ENCODE measurements at regions not wholly inside any gene's neighbourhood (a gene's known extent, or its start where the extent isn't known, plus 50 kb on each side); places are given as distances from the start of the nearest gene placed in this dataset.

DNA sequence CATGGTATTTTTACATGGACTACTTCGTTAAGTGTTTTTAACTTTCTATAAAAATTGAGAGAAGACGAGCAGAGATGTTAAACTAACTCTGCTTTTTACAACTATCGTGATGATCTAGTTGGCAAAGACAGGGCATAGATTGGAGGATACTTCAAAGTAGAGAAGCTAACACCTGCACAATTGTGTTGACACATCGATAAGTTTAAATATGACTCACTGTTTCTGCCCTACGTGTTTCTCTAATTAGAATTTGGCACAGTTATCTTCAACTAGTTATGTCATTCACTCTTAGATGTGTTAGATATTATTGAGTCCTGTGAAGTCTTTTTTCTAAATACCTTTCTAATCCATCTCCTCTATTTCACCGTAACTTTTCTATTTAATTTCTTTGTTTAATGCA, 68.5 kb upstream of the FERD3L start:
- H3K9ac ChIP-seq (replicated peaks in 1 of 4; ENCODE audit: extremely low read depth in 1 of 4, low read depth in 3 of 4, low read length in 3 of 4), result no peak overlapping the region
- DNase-seq (ENCODE audit: low read depth in 1 of 2, low spot score in 2 of 2) (no peak), FAIRE-seq (no peak)
- H2AFZ ChIP-seq (ENCODE audit: low read length), result no peak overlapping the region
- no peaks in the 10 kb centered on the region for H3K4me1 ChIP-seq (replicated peaks in 1 of 4; ENCODE audit: control insufficient read depth in 3 of 4, insufficient read depth in 4 of 4, low read length in 3 of 4)
- H2BK20ac ChIP-seq (ENCODE audit: low read length), result no peak overlapping the region
- no peak overlapping the region for H3K18ac ChIP-seq (ENCODE audit: extremely low read depth, low read length)
- no peak overlapping the region for H3K4me2 ChIP-seq (ENCODE audit: insufficient read depth in 1 of 2, low read depth in 2 of 2, low read length in 2 of 2)
- no peak overlapping the region for H3K4ac ChIP-seq (replicated peaks; ENCODE audit: insufficient read length, low read depth, low read length)
- no peaks in the 10 kb centered on the region for H3K36me3 ChIP-seq (ENCODE audit: control insufficient read depth in 2 of 4, insufficient read depth in 4 of 4, low read length in 3 of 4)
- no peaks in the 10 kb centered on the region for H3K79me2 ChIP-seq (ENCODE audit: control insufficient read depth in 1 of 2, insufficient read depth in 2 of 2, low read length in 2 of 2)
- H3K9me3 ChIP-seq (ENCODE audit: insufficient read depth in 2 of 2, low read depth in 1 of 2, low read length in 1 of 2), result no peaks in the 10 kb centered on the region
- H4K5ac ChIP-seq (ENCODE audit: insufficient read length, low read depth, low read length), result no peak overlapping the region
- no peak overlapping the region for H2BK120ac ChIP-seq (replicated peaks; ENCODE audit: low read depth, low read length)
- H3K56ac ChIP-seq (replicated peaks; ENCODE audit: insufficient read length, low read depth, low read length), result no peak overlapping the region
- 89 to 100% methylated on average over 1 to 6 of the region's 6 CpGs for WGBS, 2 experiments (ENCODE audit: extremely low coverage in 1 of 2, insufficient coverage in 1 of 2, insufficient read length in 1 of 2, insufficient replicate concordance in 2 of 2, low coverage in 1 of 2, low lambda C conversion rate in 2 of 2, missing lambda C conversion rate in 1 of 2)
- H3K23me2 ChIP-seq (ENCODE audit: low read depth, low read length), result no peaks in the 10 kb centered on the region
- H2AK5ac ChIP-seq (ENCODE audit: low read depth, low read length), result no peak overlapping the region
- POLR2A ChIA-PET (ENCODE audit: partially characterized antibody), result no interaction called here
- no peak overlapping the region for H2BK5ac ChIP-seq (ENCODE audit: low read depth, low read length)
- CTCF ChIA-PET (ENCODE audit: partially characterized antibody), result no interaction called here
- H3K27ac ChIP-seq (ENCODE audit: low read depth, low read length), result no peak overlapping the region
- H3K79me1 ChIP-seq (ENCODE audit: low read depth, low read length), result no peaks in the 10 kb centered on the region
- H3K4me3 ChIP-seq (ENCODE audit: extremely low read depth in 1 of 4, insufficient read depth in 2 of 4, low read depth in 3 of 4, low read length in 4 of 4), result no peak overlapping the region
- no peak for TF ChIP-seq RXRA (IDR thresholded peaks at IDR 0.05; ENCODE audit: insufficient read depth, low read depth, low read length)
- no peaks in the 10 kb centered on the region for H3K27me3 ChIP-seq (replicated peaks in 1 of 4; ENCODE audit: control insufficient read depth in 3 of 4, extremely low read depth in 1 of 4, insufficient read depth in 3 of 4, low read length in 3 of 4)
- H4K20me1 ChIP-seq (replicated peaks in 1 of 2; ENCODE audit: control insufficient read depth in 1 of 2, insufficient read depth in 2 of 2, low read length in 2 of 2), result no peaks in the 10 kb centered on the region
- H4K91ac ChIP-seq (replicated peaks; ENCODE audit: insufficient read length, low read length), result no peak overlapping the region
- no peak overlapping the region for H2BK12ac ChIP-seq (ENCODE audit: low read depth, low read length)
- H3K23ac ChIP-seq (ENCODE audit: insufficient read length), result no peak overlapping the region
- no peak overlapping the region for H2BK15ac ChIP-seq (ENCODE audit: low read length)
- H4K8ac ChIP-seq (ENCODE audit: extremely low read depth, insufficient read depth, low read length), result no peak overlapping the region
- H3K14ac ChIP-seq (ENCODE audit: insufficient read length), result no peak overlapping the region

Measured in H1 (cell line).